NCI-H1694 treated with DMSO at 0.1 percent for 48 hours (cell line): ENCODE measurements at regions not wholly inside any gene's neighbourhood (a gene's known extent, or its start where the extent isn't known, plus 50 kb on each side); places are given as distances from the start of the nearest gene placed in this dataset.

Experiments used
- DNase-seq: peaks from one replicate; lab custom pipeline; 2025; lab: John Stamatoyannopoulos, UW

- no peak for DNase-seq
These were observed 488.1 kb upstream of the PRMT6 start for GRCh38 chr1:106568201-106568974.

GRCh38 chr1:106571109-106571508, 485.4 kb upstream of the PRMT6 start:
- DNase-seq, result no peak

GRCh38 chr1:106584107-106584506, 472.4 kb upstream of the PRMT6 start:
- no peak for DNase-seq

- DNase-seq, result no peak
These were observed 471.8 kb upstream of the PRMT6 start for GRCh38 chr1:106584676-106585075.

- no peak for DNase-seq
These were observed 455.8 kb upstream of the PRMT6 start for GRCh38 chr1:106600626-106601025.

- DNase-seq, result no peak
These were observed 452.9 kb upstream of the PRMT6 start for GRCh38 chr1:106603616-106604015.

DNA sequence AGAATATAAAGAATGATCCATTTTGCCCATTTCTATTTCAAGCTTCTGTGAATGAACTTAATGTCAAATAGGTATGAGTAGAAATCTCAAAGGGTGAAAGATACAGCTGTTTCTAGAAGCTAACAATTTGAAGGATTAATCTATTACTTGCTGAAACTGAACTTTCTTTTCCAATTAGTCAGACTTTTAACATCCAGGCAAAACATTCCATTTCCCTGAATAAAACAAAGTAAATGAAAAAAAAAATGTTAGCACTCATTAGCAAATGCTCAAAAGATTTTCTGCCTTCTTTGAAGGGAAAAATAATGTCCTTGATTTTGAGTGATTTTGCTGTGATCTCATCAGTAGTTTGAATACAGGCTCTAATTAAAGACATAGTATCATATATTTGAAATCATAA, 447.6 kb upstream of the PRMT6 start:
- DNase-seq, result no peak

GRCh38 chr1:106613068-106613467, 443.4 kb upstream of the PRMT6 start:
- DNase-seq, result no peak

GRCh38 chr1:106613861-106614260, 442.6 kb upstream of the PRMT6 start:
- DNase-seq, result no peak

GRCh38 chr1:106615473-106615872, 441.0 kb upstream of the PRMT6 start:
- DNase-seq, result no peak

DNA sequence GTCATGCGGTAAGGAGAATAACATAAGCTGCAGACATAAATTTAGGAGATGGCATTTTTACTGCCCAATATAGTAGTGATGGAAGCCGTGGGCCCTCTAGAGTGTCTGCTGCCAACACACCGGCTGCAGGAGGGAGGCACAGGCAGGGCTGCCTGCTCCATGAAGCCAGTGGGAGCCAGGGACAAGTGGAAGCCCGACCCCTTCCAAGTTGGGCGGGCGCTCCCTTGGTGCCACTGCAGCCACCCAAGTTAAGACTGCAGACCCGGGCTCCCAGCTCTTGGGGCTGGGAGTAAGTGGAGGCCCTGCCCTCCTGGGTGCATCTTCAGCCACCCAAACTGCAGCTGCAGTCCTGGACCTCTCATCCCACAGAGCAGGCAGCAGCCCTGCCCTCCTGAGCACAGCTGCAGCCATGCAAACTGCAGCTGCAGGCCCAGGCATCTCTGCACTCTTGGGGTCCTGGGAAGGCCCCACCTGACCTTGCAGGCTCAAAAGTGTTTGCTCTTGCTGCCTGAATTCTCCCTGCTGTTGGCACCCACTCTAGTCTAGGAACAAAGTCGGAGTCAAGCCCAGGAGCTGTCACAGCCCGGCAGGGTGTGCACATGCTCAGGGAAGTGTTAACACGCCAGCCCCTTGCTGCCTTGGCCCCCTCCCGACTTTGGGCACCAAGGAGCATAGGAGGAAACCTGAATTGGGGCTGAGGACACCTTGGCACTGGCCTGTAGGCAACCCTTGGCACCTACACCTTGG, 437.2 kb upstream of the PRMT6 start:
- DNase-seq, result no peak

DNA sequence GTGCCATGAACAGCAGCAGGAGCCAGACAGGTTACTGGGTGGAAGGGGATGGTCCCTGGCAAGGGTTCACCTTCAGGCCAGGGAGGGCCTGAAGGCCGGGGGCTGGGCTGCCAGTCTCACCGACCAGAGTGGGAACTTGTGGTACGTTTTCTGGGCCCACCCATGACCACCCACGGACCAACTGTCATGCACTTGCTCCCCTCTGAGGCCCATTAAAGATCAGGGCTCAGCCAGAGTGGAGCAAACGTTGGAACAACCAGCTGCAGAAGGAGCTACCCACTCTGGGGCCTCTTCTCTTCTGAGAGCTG, 436.7 kb upstream of the PRMT6 start:
- no peak for DNase-seq

GRCh38 chr1:106620521-106620954, 435.9 kb upstream of the PRMT6 start:
- DNase-seq, result no peak

DNA sequence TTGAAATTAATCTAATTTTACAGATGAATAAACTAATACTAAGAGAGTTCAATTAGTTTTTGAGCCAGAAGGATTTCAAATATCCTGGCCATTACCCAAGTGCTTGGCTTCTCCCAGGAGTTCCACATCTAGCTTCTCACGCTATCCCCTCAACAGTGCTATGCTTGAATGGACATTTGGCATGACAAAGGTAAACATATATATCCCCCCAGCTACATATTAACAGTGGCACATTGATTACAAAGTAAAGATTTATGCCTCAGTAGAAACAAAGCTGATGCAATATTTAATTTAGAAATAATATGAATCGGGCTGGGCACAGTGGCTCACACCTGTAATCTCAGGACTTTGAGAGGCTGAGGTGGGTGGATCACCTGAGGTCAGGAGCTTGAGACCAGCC, 434.6 kb upstream of the PRMT6 start:
- no peak for DNase-seq

DNA sequence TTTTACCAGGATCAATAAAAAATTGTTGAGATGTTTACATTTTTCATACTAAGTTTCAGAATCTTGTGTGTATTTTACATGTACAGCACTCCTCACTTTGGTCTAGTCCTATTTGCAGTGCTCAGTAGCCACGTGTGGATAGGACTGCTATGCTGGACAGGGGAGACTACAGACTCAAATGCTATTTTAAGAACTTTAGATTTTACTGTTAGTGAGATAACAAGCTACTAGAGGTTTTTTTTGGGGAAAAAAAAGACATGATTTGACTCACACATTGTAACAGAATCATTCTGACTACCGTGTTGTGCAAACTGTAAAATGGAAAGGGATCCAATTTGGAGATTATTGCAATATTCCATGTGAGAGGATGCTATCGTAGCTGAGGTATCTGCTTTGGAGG, 418.9 kb upstream of the PRMT6 start:
- no peak for DNase-seq

GRCh38 chr1:106646261-106646784, 410.2 kb upstream of the PRMT6 start:
- DNase-seq, result no peak

- no peak for DNase-seq
These were observed 409.7 kb upstream of the PRMT6 start for GRCh38 chr1:106646816-106647215.

DNA sequence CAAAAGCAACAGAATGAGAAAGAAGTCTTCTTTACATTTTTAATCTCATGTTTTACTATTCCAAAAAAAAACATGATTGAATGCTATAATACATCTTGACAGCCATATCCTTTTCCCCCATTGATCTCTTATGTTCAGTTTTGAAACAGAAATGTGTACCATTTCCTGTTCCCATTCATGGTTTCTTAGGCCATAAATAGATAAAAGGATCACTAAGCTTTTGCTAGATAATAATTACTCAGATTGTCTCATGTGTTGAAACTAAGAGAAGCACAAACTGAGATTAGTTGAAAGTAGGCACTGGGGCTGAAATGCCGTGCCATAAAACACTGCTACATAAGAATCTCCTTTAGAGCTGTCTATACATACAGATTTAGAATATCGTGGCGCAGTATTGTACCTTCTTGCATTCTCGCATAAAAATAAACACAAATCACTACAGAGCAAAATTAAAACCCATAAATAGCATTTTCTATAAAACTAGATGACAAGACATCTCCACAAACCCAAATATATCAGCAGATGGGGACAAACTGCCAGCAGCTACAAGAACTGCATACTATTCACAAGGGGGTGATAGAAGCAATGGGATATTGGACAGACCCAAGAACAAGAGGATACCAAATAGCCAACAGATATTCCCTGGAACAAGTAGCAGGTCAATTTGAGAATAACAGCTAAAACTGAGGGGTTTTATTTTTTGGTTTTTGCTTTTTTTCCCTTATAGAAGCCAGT, 405.3 kb upstream of the PRMT6 start:
- DNase-seq, result no peak

DNA sequence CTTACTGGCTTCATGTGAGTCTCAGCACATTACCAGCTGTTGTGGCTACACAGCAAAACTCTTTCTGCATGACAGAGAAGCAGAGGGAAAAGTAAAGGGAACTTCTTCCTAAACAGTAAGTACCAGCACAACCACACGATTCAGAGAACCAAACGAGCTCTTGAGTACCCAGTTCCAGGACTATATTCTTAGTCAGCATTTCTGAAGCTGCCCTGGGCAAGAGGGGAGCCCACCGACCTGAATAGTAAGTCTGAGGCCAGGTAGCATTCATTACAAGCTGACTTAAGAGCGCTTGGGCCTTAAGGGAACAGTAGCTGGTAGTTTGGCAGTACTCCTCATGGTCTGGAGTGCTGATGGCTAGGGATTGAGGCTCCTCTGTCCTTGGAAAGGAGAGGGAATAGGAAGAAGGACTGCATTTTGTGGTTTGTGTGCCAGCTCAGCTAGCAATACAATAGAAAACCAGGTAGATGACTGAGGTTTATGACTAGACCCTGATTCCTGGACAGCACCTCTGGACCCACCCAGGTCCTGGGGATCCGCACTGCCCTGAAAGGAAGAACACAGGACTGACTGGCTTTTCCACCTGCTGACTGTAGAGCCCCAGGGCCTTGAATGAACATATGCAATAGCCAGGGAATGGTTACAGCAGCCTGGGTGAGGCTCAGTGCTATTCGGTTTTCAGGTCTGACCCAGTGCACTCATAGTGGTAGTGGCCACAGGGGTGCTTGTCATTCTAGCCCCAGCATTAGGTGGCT, 396.8 kb upstream of the PRMT6 start:
- DNase-seq, result no peak

DNA sequence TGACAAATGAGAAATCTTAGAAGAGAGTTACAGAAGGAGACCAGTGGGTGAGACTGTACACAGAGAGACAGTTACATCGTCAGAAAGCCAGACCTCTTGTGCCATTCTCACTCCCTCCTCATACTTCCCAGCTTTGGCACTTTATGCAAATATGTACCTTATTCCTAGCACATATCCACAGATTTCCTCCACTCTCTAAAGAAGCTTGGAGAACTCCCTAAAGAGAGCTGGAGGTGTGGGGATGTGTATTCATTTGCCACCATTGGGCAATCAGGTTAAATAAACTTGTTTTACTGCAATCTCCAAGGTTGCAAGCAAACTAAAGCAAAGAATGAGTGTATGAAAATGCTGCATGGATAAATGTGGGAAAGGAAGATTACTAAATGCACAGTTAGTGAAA, 380.9 kb upstream of the PRMT6 start:
- DNase-seq, result no peak

- DNase-seq, result no peak
These were observed 380.5 kb upstream of the PRMT6 start for GRCh38 chr1:106676021-106676420.

GRCh38 chr1:106677181-106677580, 379.3 kb upstream of the PRMT6 start:
- DNase-seq, result no peak
